Nephron (organoid): ENCODE measurements at regions not wholly inside any gene's neighbourhood (a gene's known extent, or its start where the extent isn't known, plus 50 kb on each side); places are given as distances from the start of the nearest gene placed in this dataset.
"Not testable (repeated sequence)": the region's sequence is repeated elsewhere in the genome, so short reads cannot be mapped to it uniquely, and the experiment has no call there.

Source experiments
- H3K27ac Mint-ChIP-seq, 3 experiments: 2 replicates each; pipeline ENCODE4 v1.8.0; 2020; ENCODE audit warnings: mixed read lengths in 3 of 3, mild to moderate bottlenecking in 2 of 3, moderate library complexity in 1 of 3
- H3K27me3 Mint-ChIP-seq: 2 replicates; pipeline ENCODE4 v1.8.0; 2021; ENCODE audit warnings: low read depth, mild to moderate bottlenecking, moderate library complexity, mixed read lengths
- H3K36me3 Mint-ChIP-seq: 2 replicates; pipeline ENCODE4 v1.8.0; 2020; ENCODE audit warnings: low read depth, mixed read lengths
- H3K4me1 Mint-ChIP-seq: 2 replicates; pipeline ENCODE4 v1.8.0; 2020; ENCODE audit warnings: mixed read lengths
- H3K4me3 Mint-ChIP-seq, 3 experiments: 2 replicates each; pipeline ENCODE4 v1.8.0; 2020; ENCODE audit warnings: mild to moderate bottlenecking in 3 of 3, mixed read lengths in 3 of 3, moderate library complexity in 2 of 3
- H3K9me3 Mint-ChIP-seq: 2 replicates; pipeline ENCODE4 v1.8.0; 2020; ENCODE audit warnings: mixed read lengths
- TF ChIP-seq, protein P1 (sequence below), 3 experiments: fragments of 200-600 bp; sonication (generic); IDR thresholded peaks; one replicate each; pipeline ENCODE4 v1.5.0; 2021; ENCODE audit warnings: antibody characterized with exemption in 3 of 3; ENCODE audit not compliant: unreplicated experiment in 3 of 3

DNA sequence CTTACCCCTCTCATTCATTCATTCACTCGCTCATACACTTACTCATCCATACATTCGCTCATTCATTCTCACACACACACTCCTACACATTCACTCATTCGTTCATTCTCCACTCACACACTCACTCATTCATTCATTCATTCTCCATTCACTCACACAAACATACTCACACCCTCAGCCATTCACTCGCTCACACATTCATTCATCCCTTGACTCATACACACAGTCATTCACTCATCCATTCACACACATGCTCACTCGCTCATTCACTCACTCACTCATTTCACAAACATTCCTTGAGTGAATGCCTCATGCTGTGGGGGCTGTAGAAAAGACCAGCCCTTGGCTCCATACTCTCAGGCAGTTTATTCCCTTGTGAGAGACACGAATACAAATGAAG lies 151.1 kb upstream of the MAMLD1 start:
- Mint-ChIP-seq H3K27ac (peak overlapping the region in 1 of 3 experiments; percentile 60), H3K4me3 (no peak overlapping the region), H3K36me3 (no peaks in the 10 kb centered on the region), H3K4me1 (peaks cover 23% of the 10 kb centered on the region), H3K27me3 (peaks cover 5% of the 10 kb centered on the region), H3K9me3 (peaks cover 2% of the 10 kb centered on the region)
- TF ChIP-seq, protein P1, sequence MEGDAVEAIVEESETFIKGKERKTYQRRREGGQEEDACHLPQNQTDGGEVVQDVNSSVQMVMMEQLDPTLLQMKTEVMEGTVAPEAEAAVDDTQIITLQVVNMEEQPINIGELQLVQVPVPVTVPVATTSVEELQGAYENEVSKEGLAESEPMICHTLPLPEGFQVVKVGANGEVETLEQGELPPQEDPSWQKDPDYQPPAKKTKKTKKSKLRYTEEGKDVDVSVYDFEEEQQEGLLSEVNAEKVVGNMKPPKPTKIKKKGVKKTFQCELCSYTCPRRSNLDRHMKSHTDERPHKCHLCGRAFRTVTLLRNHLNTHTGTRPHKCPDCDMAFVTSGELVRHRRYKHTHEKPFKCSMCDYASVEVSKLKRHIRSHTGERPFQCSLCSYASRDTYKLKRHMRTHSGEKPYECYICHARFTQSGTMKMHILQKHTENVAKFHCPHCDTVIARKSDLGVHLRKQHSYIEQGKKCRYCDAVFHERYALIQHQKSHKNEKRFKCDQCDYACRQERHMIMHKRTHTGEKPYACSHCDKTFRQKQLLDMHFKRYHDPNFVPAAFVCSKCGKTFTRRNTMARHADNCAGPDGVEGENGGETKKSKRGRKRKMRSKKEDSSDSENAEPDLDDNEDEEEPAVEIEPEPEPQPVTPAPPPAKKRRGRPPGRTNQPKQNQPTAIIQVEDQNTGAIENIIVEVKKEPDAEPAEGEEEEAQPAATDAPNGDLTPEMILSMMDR (IDR thresholded peaks at IDR 0.05; ENCODE audit: unreplicated experiment in 3 of 3) = no peak

GRCh38 chrX:150212672-150213480 lies 150.2 kb upstream of the MAMLD1 start:
- peak overlapping the region; percentile 9 to 60 (median 50) for H3K27ac Mint-ChIP-seq
- H3K4me1 Mint-ChIP-seq = peaks cover 23% of the 10 kb centered on the region
- no peak overlapping the region for H3K4me3 Mint-ChIP-seq
- no peaks in the 10 kb centered on the region for H3K36me3 Mint-ChIP-seq
- H3K27me3 Mint-ChIP-seq = peaks cover 5% of the 10 kb centered on the region
- TF ChIP-seq, protein P1 (IDR thresholded peaks at IDR 0.05; ENCODE audit: unreplicated experiment in 3 of 3) = no peak
- peaks cover 2% of the 10 kb centered on the region for H3K9me3 Mint-ChIP-seq

GRCh38 chrX:150213481-150214030 lies 149.6 kb upstream of the MAMLD1 start:
- Mint-ChIP-seq H3K27ac (peak overlapping the region in 2 of 3 experiments; percentile 50 to 60), H3K9me3 (peaks cover 2% of the 10 kb centered on the region), H3K4me1 (peaks cover 23% of the 10 kb centered on the region), H3K36me3 (no peaks in the 10 kb centered on the region), H3K27me3 (peaks cover 5% of the 10 kb centered on the region), H3K4me3 (no peak overlapping the region)
- TF ChIP-seq, protein P1 (IDR thresholded peaks at IDR 0.05; ENCODE audit: unreplicated experiment in 3 of 3) = no peak

- not testable (repeated sequence) for H3K9me3 Mint-ChIP-seq, H3K36me3 Mint-ChIP-seq, H3K27ac Mint-ChIP-seq, H3K4me3 Mint-ChIP-seq, H3K27me3 Mint-ChIP-seq
- peaks cover 23% of the 10 kb centered on the region for H3K4me1 Mint-ChIP-seq
Observed at GRCh38 chrX:150216000-150216399, 147.1 kb upstream of the MAMLD1 start.

- no peak overlapping the region for H3K4me3 Mint-ChIP-seq
- no peaks in the 10 kb centered on the region for H3K36me3 Mint-ChIP-seq
- peaks cover 10% of the 10 kb centered on the region for H3K9me3 Mint-ChIP-seq
- H3K4me1 Mint-ChIP-seq = peaks cover 23% of the 10 kb centered on the region
- TF ChIP-seq, protein P1 (IDR thresholded peaks at IDR 0.05; ENCODE audit: unreplicated experiment in 3 of 3) = no peak
- no peak overlapping the region for H3K27ac Mint-ChIP-seq
- peaks cover 5% of the 10 kb centered on the region for H3K27me3 Mint-ChIP-seq
Observed at GRCh38 chrX:150216716-150217115, 146.4 kb upstream of the MAMLD1 start.

DNA sequence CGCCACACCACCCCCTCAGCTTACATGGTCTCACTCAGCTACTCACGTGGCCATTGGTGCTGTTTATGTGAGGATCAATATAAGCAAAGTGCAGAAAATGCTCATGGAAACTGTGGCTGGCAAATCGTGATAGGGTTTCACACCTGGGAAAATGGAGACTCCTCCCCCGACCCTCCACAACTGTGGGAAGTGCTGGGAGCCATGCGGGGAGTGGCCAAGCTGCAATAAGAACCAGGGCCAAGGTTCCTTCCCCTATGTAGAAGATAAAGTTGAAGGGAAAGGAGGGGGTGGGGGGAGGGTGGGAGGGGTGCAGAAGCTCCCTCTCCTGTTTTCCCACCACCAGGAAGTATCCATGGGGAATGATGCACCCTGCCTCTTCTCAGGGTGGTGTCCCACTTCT lies 145.5 kb upstream of the MAMLD1 start:
- H3K27me3 Mint-ChIP-seq = peaks cover 5% of the 10 kb centered on the region
- no peaks in the 10 kb centered on the region for H3K36me3 Mint-ChIP-seq
- TF ChIP-seq, protein P1 (IDR thresholded peaks at IDR 0.05; ENCODE audit: unreplicated experiment in 3 of 3) = no peak
- H3K4me1 Mint-ChIP-seq = peaks cover 15% of the 10 kb centered on the region
- no peak overlapping the region for H3K27ac Mint-ChIP-seq
- H3K9me3 Mint-ChIP-seq = peaks cover 10% of the 10 kb centered on the region
- H3K4me3 Mint-ChIP-seq = no peak overlapping the region
